Fibroblast of lung (primary cell): ENCODE measurements at regions not wholly inside any gene's neighbourhood (a gene's known extent, or its start where the extent isn't known, plus 50 kb on each side); places are given as distances from the start of the nearest gene placed in this dataset.
A peak's percentile ranks its signal among the peaks of the same experiment; 100 is the strongest.

Experiments used
- DNase-seq, 2 donors: peaks; one replicate each; pipeline versions ENCODE4 v3.0.0 to v3.0.0-alpha.2; 2010; ENCODE audit warnings: low read depth in 2 of 2
- H2AFZ ChIP-seq: 2 replicates; pipeline ENCODE4 v1.5.1; 2012; ENCODE audit warnings: low read length, control low read depth, inconsistent platforms
- H3K27ac ChIP-seq: 2 replicates; pipeline ENCODE4 v1.5.1; 2011; ENCODE audit warnings: low read length, control low read depth; ENCODE audit not compliant: insufficient read depth
- H3K27me3 ChIP-seq: 2 replicates; pipeline ENCODE4 v1.5.1; 2011; ENCODE audit warnings: mild to moderate bottlenecking, low read length; ENCODE audit not compliant: control insufficient read depth, insufficient read depth
- H3K36me3 ChIP-seq: 2 replicates; pipeline ENCODE4 v1.5.1; 2011; ENCODE audit warnings: low read length; ENCODE audit not compliant: control insufficient read depth, insufficient read depth
- H3K4me1 ChIP-seq: 2 replicates; pipeline ENCODE4 v1.5.1; 2011; ENCODE audit warnings: low read length; ENCODE audit not compliant: control insufficient read depth, insufficient read depth; ENCODE audit errors: extremely low read depth
- H3K4me2 ChIP-seq: 2 replicates; pipeline ENCODE4 v1.5.1; 2011; ENCODE audit warnings: low read length, control low read depth; ENCODE audit not compliant: insufficient read depth; ENCODE audit errors: extremely low read depth
- H3K4me3 ChIP-seq, 4 experiments: fragments of 200-600 bp in 1 of 4; sonication (generic) in 1 of 4; replicated peaks in 1 of 4; 2 replicates each; pipeline ENCODE4 v1.5.1; 2011 to 2016; ENCODE audit warnings: low read length in 4 of 4, low read depth in 3 of 4, mild to moderate bottlenecking in 3 of 4, control low read depth in 2 of 4, inconsistent platforms in 1 of 4, mixed read lengths in 1 of 4; ENCODE audit not compliant: insufficient read depth in 1 of 4; ENCODE audit errors: control extremely low read depth in 1 of 4
- H3K79me2 ChIP-seq: 2 replicates; pipeline ENCODE4 v1.5.1; 2012; ENCODE audit warnings: mild to moderate bottlenecking, low read length, inconsistent platforms; ENCODE audit not compliant: control insufficient read depth, insufficient read depth
- H3K9ac ChIP-seq: 2 replicates; pipeline ENCODE4 v1.5.1; 2011; ENCODE audit warnings: mild to moderate bottlenecking, low read length, control low read depth; ENCODE audit not compliant: insufficient read depth
- H3K9me3 ChIP-seq: 2 replicates; pipeline ENCODE4 v1.5.1; 2012; ENCODE audit warnings: low read depth, low read length; ENCODE audit not compliant: control insufficient read depth, insufficient read depth
- H4K20me1 ChIP-seq: 2 replicates; pipeline ENCODE4 v1.5.1; 2011; ENCODE audit warnings: low read length; ENCODE audit not compliant: control insufficient read depth, insufficient read depth; ENCODE audit errors: extremely low read depth
- EZH2 ChIP-seq: IDR thresholded peaks from 2 replicates; pipeline ENCODE4 v1.5.1; 2012; ENCODE audit warnings: low read length, control low read depth, mild to moderate bottlenecking; ENCODE audit errors: missing control alignments
- TF ChIP-seq, protein P1 (sequence below), 2 donors: IDR thresholded peaks in 1 of 2; conservative IDR thresholded peaks in 1 of 2; 1 replicate in 1 of 2; 2 replicates in 1 of 2; pipeline ENCODE4 v1.5.1; 2011 to 2012; ENCODE audit warnings: low read length in 2 of 2, control low read depth in 1 of 2, inconsistent platforms in 1 of 2, low read depth in 1 of 2, mild to moderate bottlenecking in 1 of 2

GRCh38 chr3:117417411-117417810, 707.8 kb downstream of the TUSC7 start:
- Histone ChIP-seq H3K9ac (no peak overlapping the region), H2AFZ (no peak overlapping the region), H3K79me2 (no peaks in the 10 kb centered on the region), H3K4me3 (no peak overlapping the region), H3K9me3 (no peaks in the 10 kb centered on the region), H3K36me3 (no peaks in the 10 kb centered on the region), H3K4me2 (no peak overlapping the region), H3K4me1 (no peaks in the 10 kb centered on the region), H4K20me1 (no peaks in the 10 kb centered on the region), H3K27me3 (no peaks in the 10 kb centered on the region), H3K27ac (no peak overlapping the region)
- peak in 1 of 2 donors; percentile 2 for DNase-seq
- TF ChIP-seq, protein P1, sequence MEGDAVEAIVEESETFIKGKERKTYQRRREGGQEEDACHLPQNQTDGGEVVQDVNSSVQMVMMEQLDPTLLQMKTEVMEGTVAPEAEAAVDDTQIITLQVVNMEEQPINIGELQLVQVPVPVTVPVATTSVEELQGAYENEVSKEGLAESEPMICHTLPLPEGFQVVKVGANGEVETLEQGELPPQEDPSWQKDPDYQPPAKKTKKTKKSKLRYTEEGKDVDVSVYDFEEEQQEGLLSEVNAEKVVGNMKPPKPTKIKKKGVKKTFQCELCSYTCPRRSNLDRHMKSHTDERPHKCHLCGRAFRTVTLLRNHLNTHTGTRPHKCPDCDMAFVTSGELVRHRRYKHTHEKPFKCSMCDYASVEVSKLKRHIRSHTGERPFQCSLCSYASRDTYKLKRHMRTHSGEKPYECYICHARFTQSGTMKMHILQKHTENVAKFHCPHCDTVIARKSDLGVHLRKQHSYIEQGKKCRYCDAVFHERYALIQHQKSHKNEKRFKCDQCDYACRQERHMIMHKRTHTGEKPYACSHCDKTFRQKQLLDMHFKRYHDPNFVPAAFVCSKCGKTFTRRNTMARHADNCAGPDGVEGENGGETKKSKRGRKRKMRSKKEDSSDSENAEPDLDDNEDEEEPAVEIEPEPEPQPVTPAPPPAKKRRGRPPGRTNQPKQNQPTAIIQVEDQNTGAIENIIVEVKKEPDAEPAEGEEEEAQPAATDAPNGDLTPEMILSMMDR (conservative IDR thresholded peaks at IDR 0.05 in 1 of 2, IDR thresholded peaks at IDR 0.05 in 1 of 2; ENCODE audit: low read depth in 1 of 2, low read length in 2 of 2) = no peak
- TF ChIP-seq EZH2 = no peak

DNA sequence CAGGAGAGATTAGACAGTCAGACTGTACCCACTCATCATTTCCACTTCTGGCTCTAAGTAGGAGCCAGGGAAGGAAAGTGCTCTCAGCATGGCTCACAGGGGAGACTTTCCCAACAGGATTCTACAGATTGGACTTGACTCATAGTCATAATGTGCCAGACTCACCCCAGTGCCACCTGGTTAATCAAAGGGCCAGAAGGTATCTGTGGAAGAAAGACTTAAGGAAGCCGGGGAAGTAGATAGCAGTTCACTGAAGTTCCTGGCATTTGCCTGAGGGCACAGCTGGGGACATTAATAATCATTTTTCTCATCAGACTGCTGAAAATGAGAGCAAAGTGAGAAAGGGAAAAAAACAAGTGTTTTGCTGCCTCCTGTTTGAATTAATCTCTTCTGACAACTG, 717.5 kb downstream of the TUSC7 start:
- no peak for DNase-seq
- H3K27me3 ChIP-seq = no peaks in the 10 kb centered on the region
- no peak overlapping the region for H3K4me2 ChIP-seq
- H3K79me2 ChIP-seq = no peaks in the 10 kb centered on the region
- H3K4me1 ChIP-seq = no peaks in the 10 kb centered on the region
- H2AFZ ChIP-seq = no peak overlapping the region
- H3K9ac ChIP-seq = no peak overlapping the region
- H4K20me1 ChIP-seq = no peaks in the 10 kb centered on the region
- no peak overlapping the region for H3K27ac ChIP-seq
- TF ChIP-seq, protein P1 (conservative IDR thresholded peaks at IDR 0.05 in 1 of 2, IDR thresholded peaks at IDR 0.05 in 1 of 2; ENCODE audit: low read depth in 1 of 2, low read length in 2 of 2) = no peak
- no peak for TF ChIP-seq EZH2
- no peak overlapping the region for H3K4me3 ChIP-seq
- no peaks in the 10 kb centered on the region for H3K36me3 ChIP-seq
- H3K9me3 ChIP-seq = no peaks in the 10 kb centered on the region

- Histone ChIP-seq H3K36me3 (no peaks in the 10 kb centered on the region), H2AFZ (no peak overlapping the region), H3K27me3 (no peaks in the 10 kb centered on the region), H3K4me1 (no peaks in the 10 kb centered on the region), H3K9ac (no peak overlapping the region), H3K9me3 (no peaks in the 10 kb centered on the region), H3K79me2 (no peaks in the 10 kb centered on the region), H3K27ac (no peak overlapping the region), H3K4me3 (no peak overlapping the region), H3K4me2 (no peak overlapping the region), H4K20me1 (peaks cover 1% of the 10 kb centered on the region)
- no peak for DNase-seq
- TF ChIP-seq, protein P1 (conservative IDR thresholded peaks at IDR 0.05 in 1 of 2, IDR thresholded peaks at IDR 0.05 in 1 of 2; ENCODE audit: low read depth in 1 of 2, low read length in 2 of 2) = no peak
- no peak for TF ChIP-seq EZH2
Observed at GRCh38 chr3:117433427-117433826, 723.8 kb downstream of the TUSC7 start.
